GM12878 (cell line): ENCODE measurements at regions not wholly inside any gene's neighbourhood (a gene's known extent, or its start where the extent isn't known, plus 50 kb on each side); places are given as distances from the start of the nearest gene placed in this dataset.

Experiments
- ATAC-seq: fragments of 200-7000 bp; cut with Tn5 transposase; 3 replicates; pipeline ENCODE4 v1.9.1; 2020; ENCODE audit warnings: mild to moderate bottlenecking, moderate library complexity
- BruUV-seq: library from RNA; stranded (reverse); fragments of 400-500 nt; replicated peaks from 2 replicates; lab custom pipeline; 2021; lab: Mats Ljungman, UMichigan
- CTCF ChIA-PET: fragments of 300-600 bp; sonication (Branson Sonifier 250); formaldehyde crosslinking; extraction: SDS; loops from one replicate; lab custom pipeline; 2021; ENCODE audit warnings: inconsistent platforms; lab: Yijun Ruan, JAX
- POLR2A ChIA-PET: fragments of 350-600 bp; formaldehyde crosslinking; extraction: SDS; loops from one replicate; lab custom pipeline; 2021; ENCODE audit warnings: inconsistent platforms; lab: Charles Lee
- RAD21 ChIA-PET: fragments of 300-600 bp; sonication (Branson Sonifier 250); formaldehyde crosslinking; loops from one replicate; lab custom pipeline; 2023; ENCODE audit warnings: antibody characterized with exemption; ENCODE audit not compliant: unreplicated experiment; lab: Charles Lee
- SMC1A ChIA-PET: fragments of 300-600 bp; sonication (Branson Sonifier 250); formaldehyde crosslinking; loops from one replicate; lab custom pipeline; 2023; ENCODE audit not compliant: unreplicated experiment, uncharacterized antibody; lab: Charles Lee
- DNase-seq: peaks from one replicate; pipeline ENCODE4 v3.0.0-alpha.2; 2011; ENCODE audit warnings: low read depth, low spot score
- FAIRE-seq: peaks from 3 replicates; lab custom pipeline; 2011; peaks lifted over from hg19 to GRCh38; lab: Jason Lieb, UNC
- H2AFZ ChIP-seq: 2 replicates; pipeline ENCODE4 v1.6.0; 2011; ENCODE audit warnings: low read depth, low read length, control low read depth; ENCODE audit not compliant: control insufficient read depth
- H3K27ac ChIP-seq: 2 replicates; pipeline ENCODE4 v1.5.1; 2011; ENCODE audit warnings: control low read depth; ENCODE audit not compliant: control insufficient read depth, insufficient read depth
- H3K27me3 ChIP-seq, 2 experiments: replicated peaks in 1 of 2; 2 replicates each; pipeline versions ENCODE4 v1.6.0 to v1.6.1; 2011; ENCODE audit warnings: low read length in 1 of 2; ENCODE audit not compliant: control insufficient read depth in 2 of 2, insufficient read depth in 2 of 2
- H3K36me3 ChIP-seq, 2 experiments: 2 replicates each; pipeline ENCODE4 v1.5.1; 2011; ENCODE audit warnings: low read length in 1 of 2; ENCODE audit not compliant: control insufficient read depth in 2 of 2, insufficient read depth in 2 of 2
- H3K4me1 ChIP-seq: 2 replicates; pipeline ENCODE4 v1.6.1; 2011; ENCODE audit warnings: mild to moderate bottlenecking, low read length, moderate library complexity, mixed read lengths; ENCODE audit not compliant: control insufficient read depth, insufficient read depth
- H3K4me2 ChIP-seq: 2 replicates; pipeline ENCODE4 v1.6.0; 2011; ENCODE audit warnings: control low read depth; ENCODE audit not compliant: control insufficient read depth, insufficient read depth
- H3K4me3 ChIP-seq: fragments of 200-600 bp; sonication (generic); 2 replicates; pipeline ENCODE4 v1.5.1; 2016
- H3K79me2 ChIP-seq: 2 replicates; pipeline ENCODE4 v1.6.0; 2011; ENCODE audit warnings: low read length; ENCODE audit not compliant: control insufficient read depth, insufficient read depth
- H3K9ac ChIP-seq: 2 replicates; pipeline ENCODE4 v1.8.0; 2011; ENCODE audit warnings: low read length, control low read depth, mixed read lengths; ENCODE audit not compliant: control insufficient read depth, insufficient read depth
- H3K9me3 ChIP-seq: replicated peaks from 3 replicates; pipeline ENCODE4 v1.5.1; 2011; ENCODE audit warnings: mild to moderate bottlenecking, low read length; ENCODE audit not compliant: control insufficient read depth, insufficient read depth
- H4K20me1 ChIP-seq: 2 replicates; pipeline ENCODE4 v1.6.0; 2011; ENCODE audit not compliant: control insufficient read depth, insufficient read depth
- BHLHE40 ChIP-seq, 2 experiments: fragments of 450-650 bp in 1 of 2; IDR thresholded peaks; 2 replicates each; pipeline ENCODE4 v1.6.1; 2011 to 2017; ENCODE audit warnings: low read depth in 2 of 2, borderline replicate concordance in 1 of 2, improper control_type of control experiment in 1 of 2, low read length in 1 of 2, mild to moderate bottlenecking in 1 of 2
- GATAD2B ChIP-seq: fragments of 450-650 bp; conservative IDR thresholded peaks from 2 replicates; pipeline ENCODE4 v1.6.1; 2017; ENCODE audit warnings: low read depth, mild to moderate bottlenecking, moderate library complexity
- JUND ChIP-seq: IDR thresholded peaks from 2 replicates; pipeline ENCODE4 v1.6.1; 2012; ENCODE audit warnings: low read depth, mild to moderate bottlenecking, low read length, improper control_type of control experiment, moderate library complexity
- NFXL1 ChIP-seq: fragments of 450-650 bp; IDR thresholded peaks from 2 replicates; pipeline ENCODE4 v1.6.1; 2017; ENCODE audit warnings: antibody characterized with exemption, mild to moderate bottlenecking, borderline replicate concordance
- PML ChIP-seq: IDR thresholded peaks from 2 replicates; pipeline ENCODE4 v1.6.1; 2012; ENCODE audit warnings: low read length, inconsistent platforms
- POLR2AphosphoS2 ChIP-seq: IDR thresholded peaks from 2 replicates; pipeline ENCODE4 v1.6.1; 2011; ENCODE audit warnings: low read depth, mild to moderate bottlenecking, low read length, improper control_type of control experiment, moderate library complexity
- POLR2AphosphoS5 ChIP-seq: IDR thresholded peaks from 2 replicates; pipeline ENCODE4 v1.6.1; 2011; ENCODE audit warnings: mild to moderate bottlenecking, low read length, inconsistent platforms
- POU2F2 ChIP-seq: IDR thresholded peaks from 3 replicates; pipeline ENCODE4 v1.6.1; 2011; ENCODE audit warnings: low read depth, mild to moderate bottlenecking, low read length, borderline replicate concordance
- SIN3A ChIP-seq: IDR thresholded peaks from 2 replicates; pipeline ENCODE4 v1.6.1; 2012; ENCODE audit warnings: low read depth, low read length, improper control_type of control experiment
- WGBS: methylation state at CpG from one replicate; pipeline ENCODE4 v1.1.6; 2016; ENCODE audit warnings: low lambda C conversion rate; ENCODE audit not compliant: insufficient replicate concordance, insufficient coverage; ENCODE audit errors: missing lambda C conversion rate; 5-methylcytosine and 5-hydroxymethylcytosine counted together
- in situ Hi-C: fragments of 300-500 bp; cut with MboI; formaldehyde crosslinking; loops from 9 replicates; pipeline ENCODE4 v1.14.3; 2018; ENCODE audit warnings: mixed read lengths
- intact Hi-C: fragments of 100-400 bp; cut with micrococcal nuclease; formaldehyde crosslinking; loops from one replicate; pipeline ENCODE4 v1.14.2; 2022; ENCODE audit not compliant: unreplicated experiment
- TF ChIP-seq, protein P1 (sequence below): fragments of 450-650 bp; IDR thresholded peaks from 2 replicates; pipeline ENCODE4 v1.6.1; 2017; ENCODE audit warnings: mild to moderate bottlenecking, moderate library complexity
- TF ChIP-seq, protein P2 (sequence below): IDR thresholded peaks from 2 replicates; pipeline ENCODE4 v1.6.1; 2012; ENCODE audit warnings: improper control_type of control experiment, low read depth, low read length; ENCODE audit not compliant: insufficient replicate concordance
- TF ChIP-seq, protein P3 (sequence below): IDR thresholded peaks from 2 replicates; pipeline ENCODE4 v1.6.1; 2011; ENCODE audit warnings: mild to moderate bottlenecking, low read depth, low read length, moderate library complexity; ENCODE audit not compliant: insufficient replicate concordance
- TF ChIP-seq, protein P4 (sequence below): IDR thresholded peaks from 2 replicates; pipeline ENCODE4 v1.6.1; 2011; ENCODE audit warnings: borderline replicate concordance, low read depth, mild to moderate bottlenecking, moderate library complexity, low read length; ENCODE audit not compliant: insufficient read depth, poor library complexity, severe bottlenecking

DNA sequence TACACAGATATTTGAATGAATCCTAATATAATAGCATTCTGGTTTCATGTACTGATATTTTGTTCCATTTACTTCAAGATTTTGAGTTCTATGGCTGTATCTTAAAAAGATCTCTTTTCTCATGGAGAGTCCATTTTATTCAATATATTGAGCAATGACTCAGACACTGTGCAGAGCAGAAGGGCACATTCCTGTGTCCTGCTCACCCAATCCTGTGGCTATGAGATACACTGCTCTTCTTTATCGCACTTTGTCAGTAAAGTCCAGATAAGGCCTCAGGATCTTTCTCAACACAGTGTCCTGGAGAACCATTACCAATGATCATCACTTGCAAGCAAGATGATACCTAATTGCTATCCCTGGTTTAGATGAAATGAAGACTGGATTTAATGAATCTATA is 155.0 kb downstream of the CYSLTR2 start:
- CTCF ChIA-PET: no interaction called here
- ATAC-seq: no peak
- H3K4me1 ChIP-seq: no peaks in the 10 kb centered on the region
- no peak for TF ChIP-seq POU2F2
- no peak for TF ChIP-seq PML
- no peak for TF ChIP-seq POLR2AphosphoS2
- TF ChIP-seq, protein P1, sequence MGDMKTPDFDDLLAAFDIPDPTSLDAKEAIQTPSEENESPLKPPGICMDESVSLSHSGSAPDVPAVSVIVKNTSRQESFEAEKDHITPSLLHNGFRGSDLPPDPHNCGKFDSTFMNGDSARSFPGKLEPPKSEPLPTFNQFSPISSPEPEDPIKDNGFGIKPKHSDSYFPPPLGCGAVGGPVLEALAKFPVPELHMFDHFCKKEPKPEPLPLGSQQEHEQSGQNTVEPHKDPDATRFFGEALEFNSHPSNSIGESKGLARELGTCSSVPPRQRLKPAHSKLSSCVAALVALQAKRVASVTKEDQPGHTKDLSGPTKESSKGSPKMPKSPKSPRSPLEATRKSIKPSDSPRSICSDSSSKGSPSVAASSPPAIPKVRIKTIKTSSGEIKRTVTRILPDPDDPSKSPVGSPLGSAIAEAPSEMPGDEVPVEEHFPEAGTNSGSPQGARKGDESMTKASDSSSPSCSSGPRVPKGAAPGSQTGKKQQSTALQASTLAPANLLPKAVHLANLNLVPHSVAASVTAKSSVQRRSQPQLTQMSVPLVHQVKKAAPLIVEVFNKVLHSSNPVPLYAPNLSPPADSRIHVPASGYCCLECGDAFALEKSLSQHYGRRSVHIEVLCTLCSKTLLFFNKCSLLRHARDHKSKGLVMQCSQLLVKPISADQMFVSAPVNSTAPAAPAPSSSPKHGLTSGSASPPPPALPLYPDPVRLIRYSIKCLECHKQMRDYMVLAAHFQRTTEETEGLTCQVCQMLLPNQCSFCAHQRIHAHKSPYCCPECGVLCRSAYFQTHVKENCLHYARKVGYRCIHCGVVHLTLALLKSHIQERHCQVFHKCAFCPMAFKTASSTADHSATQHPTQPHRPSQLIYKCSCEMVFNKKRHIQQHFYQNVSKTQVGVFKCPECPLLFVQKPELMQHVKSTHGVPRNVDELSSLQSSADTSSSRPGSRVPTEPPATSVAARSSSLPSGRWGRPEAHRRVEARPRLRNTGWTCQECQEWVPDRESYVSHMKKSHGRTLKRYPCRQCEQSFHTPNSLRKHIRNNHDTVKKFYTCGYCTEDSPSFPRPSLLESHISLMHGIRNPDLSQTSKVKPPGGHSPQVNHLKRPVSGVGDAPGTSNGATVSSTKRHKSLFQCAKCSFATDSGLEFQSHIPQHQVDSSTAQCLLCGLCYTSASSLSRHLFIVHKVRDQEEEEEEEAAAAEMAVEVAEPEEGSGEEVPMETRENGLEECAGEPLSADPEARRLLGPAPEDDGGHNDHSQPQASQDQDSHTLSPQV: no peak
- TF ChIP-seq JUND: no peak
- TF ChIP-seq, protein P2, sequence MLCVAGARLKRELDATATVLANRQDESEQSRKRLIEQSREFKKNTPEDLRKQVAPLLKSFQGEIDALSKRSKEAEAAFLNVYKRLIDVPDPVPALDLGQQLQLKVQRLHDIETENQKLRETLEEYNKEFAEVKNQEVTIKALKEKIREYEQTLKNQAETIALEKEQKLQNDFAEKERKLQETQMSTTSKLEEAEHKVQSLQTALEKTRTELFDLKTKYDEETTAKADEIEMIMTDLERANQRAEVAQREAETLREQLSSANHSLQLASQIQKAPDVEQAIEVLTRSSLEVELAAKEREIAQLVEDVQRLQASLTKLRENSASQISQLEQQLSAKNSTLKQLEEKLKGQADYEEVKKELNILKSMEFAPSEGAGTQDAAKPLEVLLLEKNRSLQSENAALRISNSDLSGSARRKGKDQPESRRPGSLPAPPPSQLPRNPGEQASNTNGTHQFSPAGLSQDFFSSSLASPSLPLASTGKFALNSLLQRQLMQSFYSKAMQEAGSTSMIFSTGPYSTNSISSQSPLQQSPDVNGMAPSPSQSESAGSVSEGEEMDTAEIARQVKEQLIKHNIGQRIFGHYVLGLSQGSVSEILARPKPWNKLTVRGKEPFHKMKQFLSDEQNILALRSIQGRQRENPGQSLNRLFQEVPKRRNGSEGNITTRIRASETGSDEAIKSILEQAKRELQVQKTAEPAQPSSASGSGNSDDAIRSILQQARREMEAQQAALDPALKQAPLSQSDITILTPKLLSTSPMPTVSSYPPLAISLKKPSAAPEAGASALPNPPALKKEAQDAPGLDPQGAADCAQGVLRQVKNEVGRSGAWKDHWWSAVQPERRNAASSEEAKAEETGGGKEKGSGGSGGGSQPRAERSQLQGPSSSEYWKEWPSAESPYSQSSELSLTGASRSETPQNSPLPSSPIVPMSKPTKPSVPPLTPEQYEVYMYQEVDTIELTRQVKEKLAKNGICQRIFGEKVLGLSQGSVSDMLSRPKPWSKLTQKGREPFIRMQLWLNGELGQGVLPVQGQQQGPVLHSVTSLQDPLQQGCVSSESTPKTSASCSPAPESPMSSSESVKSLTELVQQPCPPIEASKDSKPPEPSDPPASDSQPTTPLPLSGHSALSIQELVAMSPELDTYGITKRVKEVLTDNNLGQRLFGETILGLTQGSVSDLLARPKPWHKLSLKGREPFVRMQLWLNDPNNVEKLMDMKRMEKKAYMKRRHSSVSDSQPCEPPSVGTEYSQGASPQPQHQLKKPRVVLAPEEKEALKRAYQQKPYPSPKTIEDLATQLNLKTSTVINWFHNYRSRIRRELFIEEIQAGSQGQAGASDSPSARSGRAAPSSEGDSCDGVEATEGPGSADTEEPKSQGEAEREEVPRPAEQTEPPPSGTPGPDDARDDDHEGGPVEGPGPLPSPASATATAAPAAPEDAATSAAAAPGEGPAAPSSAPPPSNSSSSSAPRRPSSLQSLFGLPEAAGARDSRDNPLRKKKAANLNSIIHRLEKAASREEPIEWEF: no peak
- no peak for TF ChIP-seq SIN3A
- no peak for TF ChIP-seq GATAD2B
- no peak for TF ChIP-seq BHLHE40 (IDR thresholded peaks at IDR 0.05; ENCODE audit: borderline replicate concordance in 1 of 2, low read depth in 2 of 2, low read length in 1 of 2)
- TF ChIP-seq POLR2AphosphoS5: no peak
- TF ChIP-seq, protein P3, sequence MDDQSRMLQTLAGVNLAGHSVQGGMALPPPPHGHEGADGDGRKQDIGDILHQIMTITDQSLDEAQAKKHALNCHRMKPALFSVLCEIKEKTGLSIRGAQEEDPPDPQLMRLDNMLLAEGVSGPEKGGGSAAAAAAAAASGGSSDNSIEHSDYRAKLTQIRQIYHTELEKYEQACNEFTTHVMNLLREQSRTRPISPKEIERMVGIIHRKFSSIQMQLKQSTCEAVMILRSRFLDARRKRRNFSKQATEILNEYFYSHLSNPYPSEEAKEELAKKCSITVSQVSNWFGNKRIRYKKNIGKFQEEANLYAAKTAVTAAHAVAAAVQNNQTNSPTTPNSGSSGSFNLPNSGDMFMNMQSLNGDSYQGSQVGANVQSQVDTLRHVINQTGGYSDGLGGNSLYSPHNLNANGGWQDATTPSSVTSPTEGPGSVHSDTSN: no peak
- TF ChIP-seq, protein P4, sequence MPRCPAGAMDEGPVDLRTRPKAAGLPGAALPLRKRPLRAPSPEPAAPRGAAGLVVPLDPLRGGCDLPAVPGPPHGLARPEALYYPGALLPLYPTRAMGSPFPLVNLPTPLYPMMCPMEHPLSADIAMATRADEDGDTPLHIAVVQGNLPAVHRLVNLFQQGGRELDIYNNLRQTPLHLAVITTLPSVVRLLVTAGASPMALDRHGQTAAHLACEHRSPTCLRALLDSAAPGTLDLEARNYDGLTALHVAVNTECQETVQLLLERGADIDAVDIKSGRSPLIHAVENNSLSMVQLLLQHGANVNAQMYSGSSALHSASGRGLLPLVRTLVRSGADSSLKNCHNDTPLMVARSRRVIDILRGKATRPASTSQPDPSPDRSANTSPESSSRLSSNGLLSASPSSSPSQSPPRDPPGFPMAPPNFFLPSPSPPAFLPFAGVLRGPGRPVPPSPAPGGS: no peak
- TF ChIP-seq NFXL1: no peak

More for the DNA sequence above, 155.0 kb downstream of the CYSLTR2 start:
- DNase-seq (no peak), FAIRE-seq (no peak)
- H3K79me2 ChIP-seq: no peaks in the 10 kb centered on the region
- H4K20me1 ChIP-seq: no peaks in the 10 kb centered on the region
- WGBS: 47% methylated on average over 1 of the region's 1 CpG
- H3K27ac ChIP-seq: no peak overlapping the region
- no peak overlapping the region for H3K4me3 ChIP-seq
- H3K4me2 ChIP-seq: no peak overlapping the region
- no peak overlapping the region for H2AFZ ChIP-seq
- RAD21 ChIA-PET: no interaction called here
- no peaks in the 10 kb centered on the region for H3K27me3 ChIP-seq
- SMC1A ChIA-PET: no interaction called here
- BruUV-seq: no TSS peak
- no peak overlapping the region for H3K9ac ChIP-seq
- intact Hi-C loops (no loop called here), in situ Hi-C loops (no loop called here)
- POLR2A ChIA-PET: no interaction called here
- H3K9me3 ChIP-seq: no peaks in the 10 kb centered on the region
- no peaks in the 10 kb centered on the region for H3K36me3 ChIP-seq
